SK-N-SH (cell line): ENCODE measurements at regions not wholly inside any gene's neighbourhood (a gene's known extent, or its start where the extent isn't known, plus 50 kb on each side); places are given as distances from the start of the nearest gene placed in this dataset.

ENCODE experiments used
- CTCF ChIA-PET: fragments of 300-600, 350-600 bp; formaldehyde crosslinking; extraction: SDS; loops from one replicate; lab custom pipeline; 2021; lab: Yijun Ruan, JAX
- POLR2A ChIA-PET: fragments of 350-600 bp; sonication (Branson Sonifier 250); formaldehyde crosslinking; extraction: SDS; loops from one replicate; lab custom pipeline; 2020; ENCODE audit warnings: antibody characterized with exemption, inconsistent platforms; lab: Yijun Ruan, JAX
- DNase-seq: peaks from one replicate; pipeline ENCODE4 v3.0.0; 2012
- H2AFZ ChIP-seq: fragments of 200-600 bp; sonication (generic); 2 replicates; pipeline ENCODE4 v1.8.1; 2016; ENCODE audit warnings: antibody characterized with exemption, mild to moderate bottlenecking, low read depth
- H3F3A ChIP-seq: fragments of 200-600 bp; sonication (generic); replicated peaks from 2 replicates; pipeline ENCODE3; 2016; ENCODE audit warnings: antibody characterized with exemption, mild to moderate bottlenecking; ENCODE audit not compliant: insufficient read depth
- H3K27ac ChIP-seq, 2 experiments: fragments of 200-500 bp in 1 of 2; fragments of 200-600 bp in 1 of 2; sonication (Bioruptor generic) in 1 of 2; sonication (generic), shearing (Covaris generic) in 1 of 2; 2 replicates each; pipeline versions ENCODE4 v1.5.1 to v1.6.1; 2014 to 2016; ENCODE audit warnings: low read depth in 2 of 2, inconsistent platforms in 1 of 2, low read length in 1 of 2, mild to moderate bottlenecking in 1 of 2, mixed read lengths in 1 of 2
- H3K27me3 ChIP-seq: fragments of 200-600 bp; sonication (generic), shearing (Covaris generic); 2 replicates; pipeline ENCODE4 v1.6.1; 2016; ENCODE audit warnings: mixed run types; ENCODE audit not compliant: insufficient read depth
- H3K36me3 ChIP-seq, 2 experiments: fragments of 200-500 bp in 1 of 2; fragments of 200-600 bp in 1 of 2; sonication (Bioruptor generic) in 1 of 2; sonication (generic) in 1 of 2; replicated peaks in 1 of 2; 2 replicates each; pipeline versions ENCODE3 to v1.5.1; 2014 to 2016; ENCODE audit warnings: low read length in 1 of 2, mild to moderate bottlenecking in 1 of 2; ENCODE audit not compliant: insufficient read depth in 2 of 2, control insufficient read depth in 1 of 2
- H3K4me1 ChIP-seq, 2 experiments: fragments of 200-500 bp in 1 of 2; fragments of 200-600 bp in 1 of 2; sonication (Bioruptor generic) in 1 of 2; sonication (generic), shearing (Covaris generic) in 1 of 2; 2 replicates each; pipeline versions ENCODE4 v1.5.1 to v1.6.1; 2014 to 2016; ENCODE audit warnings: low read depth in 1 of 2, low read length in 1 of 2, mixed run types in 1 of 2; ENCODE audit not compliant: insufficient read depth in 2 of 2, control insufficient read depth in 1 of 2
- H3K4me2 ChIP-seq: fragments of 200-600 bp; sonication (generic), shearing (Covaris generic); 2 replicates; pipeline ENCODE4 v1.6.1; 2017; ENCODE audit warnings: mixed run types
- H3K4me3 ChIP-seq, 2 experiments: fragments of 200-500 bp in 1 of 2; fragments of 200-600 bp in 1 of 2; sonication (Bioruptor generic) in 1 of 2; sonication (generic), shearing (Covaris generic) in 1 of 2; 2 replicates each; pipeline versions ENCODE4 v1.5.1 to v1.8.1; 2014 to 2016; ENCODE audit warnings: low read depth in 2 of 2, inconsistent platforms in 1 of 2, low read length in 1 of 2, mild to moderate bottlenecking in 1 of 2, mixed read lengths in 1 of 2, moderate library complexity in 1 of 2
- H3K79me2 ChIP-seq: fragments of 200-600 bp; sonication (generic); 2 replicates; pipeline ENCODE4 v1.8.1; 2017; ENCODE audit warnings: mild to moderate bottlenecking; ENCODE audit not compliant: insufficient read depth
- H3K9ac ChIP-seq: fragments of 200-600 bp; sonication (generic); 2 replicates; pipeline ENCODE4 v1.6.1; 2017; ENCODE audit warnings: mixed run types
- H3K9me2 ChIP-seq: fragments of 200-600 bp; sonication (generic); 2 replicates; pipeline ENCODE4 v1.6.1; 2017; ENCODE audit warnings: mixed run types
- H3K9me3 ChIP-seq: fragments of 200-600 bp; sonication (generic); 2 replicates; pipeline ENCODE4 v1.6.1; 2017; ENCODE audit warnings: mixed run types, mild to moderate bottlenecking, moderate library complexity
- H4K20me1 ChIP-seq: fragments of 200-600 bp; sonication (generic); 2 replicates; pipeline ENCODE4 v1.6.1; 2017; ENCODE audit warnings: mild to moderate bottlenecking, mixed run types; ENCODE audit not compliant: insufficient read depth
- CHD2 ChIP-seq: fragments of 150-350 bp; IDR thresholded peaks from 2 replicates; pipeline ENCODE4 v1.6.1; 2018; ENCODE audit warnings: low read length; ENCODE audit not compliant: partially characterized antibody
- EP300 ChIP-seq, 2 experiments: IDR thresholded peaks; 2 replicates each; pipeline versions ENCODE4 v1.4.0 to v1.6.1; 2012; ENCODE audit warnings: borderline replicate concordance in 1 of 2, low read depth in 1 of 2, low read length in 1 of 2
- EZH2phosphoT487 ChIP-seq: fragments of 200-600 bp; sonication (generic); IDR thresholded peaks from 2 replicates; pipeline ENCODE4 v1.6.1; 2017; ENCODE audit warnings: low read depth, mixed run types, mild to moderate bottlenecking, antibody characterized with exemption, moderate library complexity, borderline replicate concordance
- FOSL2 ChIP-seq: IDR thresholded peaks from 2 replicates; pipeline ENCODE4 v1.4.0; 2012; ENCODE audit warnings: low read depth, mild to moderate bottlenecking, moderate library complexity, borderline replicate concordance
- GABPA ChIP-seq: IDR thresholded peaks from 2 replicates; pipeline ENCODE4 v1.4.0; 2012; ENCODE audit warnings: low read depth, mild to moderate bottlenecking
- GATA2 ChIP-seq: sonication (generic); formaldehyde crosslinking; IDR thresholded peaks from 2 replicates; pipeline ENCODE4 v1.5.0; 2020; ENCODE audit warnings: mild to moderate bottlenecking, missing genetic modification reagents
- JUND ChIP-seq: IDR thresholded peaks from 2 replicates; pipeline ENCODE4 v1.4.0; 2012
- MXI1 ChIP-seq: IDR thresholded peaks from 2 replicates; pipeline ENCODE4 v1.6.1; 2012; ENCODE audit warnings: mild to moderate bottlenecking, low read depth, low read length, improper control_type of control experiment
- NRF1 ChIP-seq: IDR thresholded peaks from 2 replicates; pipeline ENCODE4 v1.6.1; 2012; ENCODE audit warnings: low read depth, mild to moderate bottlenecking, low read length
- PBX3 ChIP-seq: IDR thresholded peaks from 2 replicates; pipeline ENCODE4; 2012
- RAD21 ChIP-seq: IDR thresholded peaks from 2 replicates; pipeline ENCODE4 v1.6.1; 2012; ENCODE audit warnings: mild to moderate bottlenecking, low read length
- RCOR1 ChIP-seq: fragments of 150-350 bp; IDR thresholded peaks from 2 replicates; pipeline ENCODE4 v1.6.1; 2017; ENCODE audit warnings: antibody characterized with exemption, low read length
- SIN3A ChIP-seq: IDR thresholded peaks from 2 replicates; pipeline ENCODE4 v1.6.1; 2012; ENCODE audit warnings: low read depth, mild to moderate bottlenecking, low read length, moderate library complexity, borderline replicate concordance
- SMC3 ChIP-seq: IDR thresholded peaks from 2 replicates; pipeline ENCODE4 v1.6.1; 2012; ENCODE audit warnings: low read depth, low read length, improper control_type of control experiment
- TCF12 ChIP-seq: IDR thresholded peaks from 2 replicates; pipeline ENCODE4 v1.4.0; 2012
- TEAD4 ChIP-seq: IDR thresholded peaks from 2 replicates; pipeline ENCODE4 v1.4.0; 2012; ENCODE audit warnings: mild to moderate bottlenecking, borderline replicate concordance; ENCODE audit not compliant: insufficient read depth
- whole genome bisulfite sequencing: methylation state at CpG from one replicate; pipeline ENCODE4 v1.1.6; 2017; ENCODE audit warnings: low lambda C conversion rate; 5-methylcytosine and 5-hydroxymethylcytosine counted together
- TF ChIP-seq, protein P1 (sequence below): IDR thresholded peaks from 2 replicates; pipeline ENCODE4 v1.4.0; 2012; ENCODE audit warnings: low read depth
- TF ChIP-seq, protein P2 (sequence below): IDR thresholded peaks from 2 replicates; pipeline ENCODE4 v1.4.0; 2012; ENCODE audit warnings: low read depth, borderline replicate concordance

GRCh38 chr2:235244255-235245220 is 249.3 kb upstream of the AGAP1 start:
- Histone ChIP-seq H3K79me2 (no peaks in the 10 kb centered on the region), H3K9me2 (no peaks in the 10 kb centered on the region), H3F3A (no peaks in the 10 kb centered on the region), H3K36me3 (no peaks in the 10 kb centered on the region), H2AFZ (no peak overlapping the region), H3K4me2 (no peak overlapping the region), H3K4me1 (peaks cover 0 to 5% of the 10 kb centered on the region in 2 experiments; a peak in 1 of 4 replicates), H4K20me1 (no peaks in the 10 kb centered on the region), H3K4me3 (no peak overlapping the region), H3K27ac (no peak overlapping the region), H3K27me3 (no peaks in the 10 kb centered on the region; the same call in 1 of the 2 replicates)
- no peak for DNase-seq
- 43% methylated on average over 8 of the region's 8 CpGs for WGBS
- CTCF ChIA-PET, result interaction anchor here (0.6 to 1.1 kb wide), 2 partner anchors 13 to 401 kb away, joined by 3 read pairs; no protein-coding TSS in a partner anchor
- no peak for TF ChIP-seq TCF12
- no peak for TF ChIP-seq JUND
- no peak for TF ChIP-seq SIN3A
- TF ChIP-seq RCOR1, result no peak
- TF ChIP-seq, protein P1, sequence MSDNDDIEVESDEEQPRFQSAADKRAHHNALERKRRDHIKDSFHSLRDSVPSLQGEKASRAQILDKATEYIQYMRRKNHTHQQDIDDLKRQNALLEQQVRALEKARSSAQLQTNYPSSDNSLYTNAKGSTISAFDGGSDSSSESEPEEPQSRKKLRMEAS, result no peak
- TF ChIP-seq FOSL2, result no peak
- no peak for TF ChIP-seq CHD2
- TF ChIP-seq GABPA, result no peak
- TF ChIP-seq EZH2phosphoT487, result no peak
- no peak for TF ChIP-seq GATA2 (CRISPR knock-in tag)
- no peak for TF ChIP-seq PBX3
- no peak for TF ChIP-seq SMC3
- TF ChIP-seq, all 33 proteins: peak for 0
- POLR2A ChIA-PET, result no interaction called here
- H3K9ac ChIP-seq, result no peak overlapping the region
- no peaks in the 10 kb centered on the region for H3K9me3 ChIP-seq

DNA sequence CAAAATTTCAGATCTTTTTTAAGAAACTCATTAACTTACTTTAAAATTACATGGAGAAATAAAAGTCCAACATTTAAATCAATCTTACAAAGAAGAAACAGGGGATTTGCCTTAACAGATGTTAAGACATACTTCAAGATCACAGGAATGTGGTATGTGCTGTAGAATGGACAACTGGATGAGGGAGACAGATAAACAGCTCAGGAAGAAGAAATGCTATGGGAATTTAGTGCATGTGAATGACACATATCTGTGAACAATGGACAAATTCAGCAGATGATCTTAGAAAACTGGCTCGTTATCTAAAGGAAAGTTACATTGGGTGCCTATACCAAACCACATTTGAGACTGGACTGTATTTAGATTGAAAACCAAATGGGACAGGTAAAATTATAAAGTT is 246.8 kb upstream of the AGAP1 start:
- no peaks in the 10 kb centered on the region; a peak in 1 of 4 replicates for H3K4me1 ChIP-seq
- no peaks in the 10 kb centered on the region for H4K20me1 ChIP-seq
- CTCF ChIA-PET, result interaction anchor here (1.0 kb wide), 1 partner anchor 348 kb away, joined by 3 read pairs; no protein-coding TSS in a partner anchor
- no peaks in the 10 kb centered on the region for H3F3A ChIP-seq
- POLR2A ChIA-PET, result no interaction called here
- H3K36me3 ChIP-seq, result no peaks in the 10 kb centered on the region
- H3K9me2 ChIP-seq, result no peaks in the 10 kb centered on the region
- no peaks in the 10 kb centered on the region; the same call in 1 of the 2 replicates for H3K27me3 ChIP-seq
- H3K4me2 ChIP-seq, result no peak overlapping the region
- H3K79me2 ChIP-seq, result no peaks in the 10 kb centered on the region
- H3K9ac ChIP-seq, result no peak overlapping the region
- no peak overlapping the region for H2AFZ ChIP-seq
- H3K4me3 ChIP-seq, result no peak overlapping the region
- DNase-seq, result no peak
- H3K9me3 ChIP-seq, result no peaks in the 10 kb centered on the region
- H3K27ac ChIP-seq, result no peak overlapping the region
- WGBS, result 63% methylated on average over 1 of the region's 1 CpG
- no peak for TF ChIP-seq EP300 (IDR thresholded peaks at IDR 0.05; ENCODE audit: borderline replicate concordance in 1 of 2, low read depth in 1 of 2, low read length in 1 of 2)
- TF ChIP-seq TCF12, result no peak
- TF ChIP-seq RCOR1, result no peak
- no peak for TF ChIP-seq GABPA
- TF ChIP-seq MXI1, result no peak
- no peak for TF ChIP-seq TEAD4
- no peak for TF ChIP-seq NRF1
- TF ChIP-seq, protein P2, sequence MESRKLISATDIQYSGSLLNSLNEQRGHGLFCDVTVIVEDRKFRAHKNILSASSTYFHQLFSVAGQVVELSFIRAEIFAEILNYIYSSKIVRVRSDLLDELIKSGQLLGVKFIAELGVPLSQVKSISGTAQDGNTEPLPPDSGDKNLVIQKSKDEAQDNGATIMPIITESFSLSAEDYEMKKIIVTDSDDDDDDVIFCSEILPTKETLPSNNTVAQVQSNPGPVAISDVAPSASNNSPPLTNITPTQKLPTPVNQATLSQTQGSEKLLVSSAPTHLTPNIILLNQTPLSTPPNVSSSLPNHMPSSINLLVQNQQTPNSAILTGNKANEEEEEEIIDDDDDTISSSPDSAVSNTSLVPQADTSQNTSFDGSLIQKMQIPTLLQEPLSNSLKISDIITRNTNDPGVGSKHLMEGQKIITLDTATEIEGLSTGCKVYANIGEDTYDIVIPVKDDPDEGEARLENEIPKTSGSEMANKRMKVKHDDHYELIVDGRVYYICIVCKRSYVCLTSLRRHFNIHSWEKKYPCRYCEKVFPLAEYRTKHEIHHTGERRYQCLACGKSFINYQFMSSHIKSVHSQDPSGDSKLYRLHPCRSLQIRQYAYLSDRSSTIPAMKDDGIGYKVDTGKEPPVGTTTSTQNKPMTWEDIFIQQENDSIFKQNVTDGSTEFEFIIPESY, result no peak
- TF ChIP-seq RAD21, result no peak
